Astrocyte (in vitro differentiated cells and primary cell): ENCODE measurements at regions not wholly inside any gene's neighbourhood (a gene's known extent, or its start where the extent isn't known, plus 50 kb on each side); places are given as distances from the start of the nearest gene placed in this dataset.

ENCODE experiments used
- DNase-seq: peaks from one replicate; pipeline ENCODE4 v3.0.0-alpha.2; 2010; ENCODE audit warnings: low read depth
- FAIRE-seq: peaks from 2 replicates; lab custom pipeline; 2011; peaks lifted over from hg19 to GRCh38; lab: Jason Lieb, UNC
- H2AFZ ChIP-seq: 2 replicates; pipeline ENCODE4 v1.6.0; 2012; ENCODE audit warnings: low read depth, low read length, inconsistent platforms
- H3K27ac ChIP-seq: 2 replicates; pipeline ENCODE4 v1.5.1; 2011; ENCODE audit warnings: low read depth, low read length, inconsistent platforms
- H3K27me3 ChIP-seq: 2 replicates; pipeline ENCODE4 v1.6.0; 2011; ENCODE audit warnings: low read length, inconsistent platforms; ENCODE audit not compliant: insufficient read depth
- H3K36me3 ChIP-seq: 2 replicates; pipeline ENCODE4 v1.5.1; 2011; ENCODE audit warnings: low read length, inconsistent platforms; ENCODE audit not compliant: insufficient read depth
- H3K4me1 ChIP-seq: 2 replicates; pipeline ENCODE4 v1.5.1; 2011; ENCODE audit warnings: low read length, inconsistent platforms; ENCODE audit not compliant: insufficient read depth
- H3K4me2 ChIP-seq: 2 replicates; pipeline ENCODE4 v1.6.0; 2012; ENCODE audit warnings: low read length, inconsistent platforms
- H3K4me3 ChIP-seq: 2 replicates; pipeline ENCODE4 v1.5.1; 2011; ENCODE audit warnings: low read depth, mild to moderate bottlenecking, low read length, inconsistent platforms; ENCODE audit not compliant: insufficient read depth
- H3K79me2 ChIP-seq: 2 replicates; pipeline ENCODE4 v1.6.0; 2012; ENCODE audit warnings: mild to moderate bottlenecking, low read length, inconsistent platforms; ENCODE audit not compliant: insufficient read depth
- H3K9ac ChIP-seq: 2 replicates; pipeline ENCODE4 v1.6.0; 2012; ENCODE audit warnings: mild to moderate bottlenecking, low read length, inconsistent platforms
- H3K9me3 ChIP-seq: 2 replicates; pipeline ENCODE4 v1.5.1; 2012; ENCODE audit warnings: low read depth, mild to moderate bottlenecking, low read length, inconsistent platforms; ENCODE audit not compliant: insufficient read depth
- H4K20me1 ChIP-seq: 2 replicates; pipeline ENCODE4 v1.6.0; 2012; ENCODE audit warnings: low read length, inconsistent platforms; ENCODE audit not compliant: insufficient read depth
- H3K27ac Mint-ChIP-seq: one replicate; pipeline ENCODE4 v1.8.0; 2021; ENCODE audit warnings: mild to moderate bottlenecking, mixed read lengths; ENCODE audit not compliant: unreplicated experiment
- H3K27me3 Mint-ChIP-seq: one replicate; pipeline ENCODE4 v1.8.0; 2021; ENCODE audit warnings: low read depth, mixed read lengths; ENCODE audit not compliant: unreplicated experiment
- H3K36me3 Mint-ChIP-seq: one replicate; pipeline ENCODE4 v1.8.0; 2021; ENCODE audit warnings: low read depth, mixed read lengths; ENCODE audit not compliant: unreplicated experiment
- H3K4me1 Mint-ChIP-seq: one replicate; pipeline ENCODE4 v1.8.0; 2021; ENCODE audit warnings: low read depth, mixed read lengths; ENCODE audit not compliant: unreplicated experiment
- H3K4me3 Mint-ChIP-seq: one replicate; pipeline ENCODE4 v1.8.0; 2021; ENCODE audit warnings: mild to moderate bottlenecking, moderate library complexity, mixed read lengths; ENCODE audit not compliant: unreplicated experiment
- H3K9me3 Mint-ChIP-seq: one replicate; pipeline ENCODE4 v1.8.0; 2021; ENCODE audit warnings: mild to moderate bottlenecking, mixed read lengths; ENCODE audit not compliant: unreplicated experiment
- EZH2 ChIP-seq: IDR thresholded peaks from 2 replicates; pipeline ENCODE4 v1.6.1; 2012; ENCODE audit warnings: mild to moderate bottlenecking, low read length, inconsistent platforms; ENCODE audit not compliant: insufficient read depth
- TF ChIP-seq, protein P1 (sequence below): IDR thresholded peaks from 2 replicates; pipeline ENCODE4 v1.5.1; 2011; ENCODE audit warnings: low read depth, mild to moderate bottlenecking, inconsistent platforms, low read length, moderate library complexity; ENCODE audit not compliant: insufficient read depth

- H3K9ac ChIP-seq, result no peak overlapping the region
- no peaks in the 10 kb centered on the region for H3K79me2 ChIP-seq
- H3K9me3 ChIP-seq, result no peaks in the 10 kb centered on the region
- H3K27me3 ChIP-seq, result no peaks in the 10 kb centered on the region
- Mint-ChIP-seq H3K36me3 (no peaks in the 10 kb centered on the region), H3K4me1 (no peaks in the 10 kb centered on the region), H3K4me3 (no peak overlapping the region), H3K27ac (no peak overlapping the region), H3K9me3 (no peaks in the 10 kb centered on the region), H3K27me3 (no peaks in the 10 kb centered on the region)
- no peak overlapping the region for H2AFZ ChIP-seq
- no peak overlapping the region for H3K4me2 ChIP-seq
- no peak for TF ChIP-seq EZH2
- TF ChIP-seq, protein P1, sequence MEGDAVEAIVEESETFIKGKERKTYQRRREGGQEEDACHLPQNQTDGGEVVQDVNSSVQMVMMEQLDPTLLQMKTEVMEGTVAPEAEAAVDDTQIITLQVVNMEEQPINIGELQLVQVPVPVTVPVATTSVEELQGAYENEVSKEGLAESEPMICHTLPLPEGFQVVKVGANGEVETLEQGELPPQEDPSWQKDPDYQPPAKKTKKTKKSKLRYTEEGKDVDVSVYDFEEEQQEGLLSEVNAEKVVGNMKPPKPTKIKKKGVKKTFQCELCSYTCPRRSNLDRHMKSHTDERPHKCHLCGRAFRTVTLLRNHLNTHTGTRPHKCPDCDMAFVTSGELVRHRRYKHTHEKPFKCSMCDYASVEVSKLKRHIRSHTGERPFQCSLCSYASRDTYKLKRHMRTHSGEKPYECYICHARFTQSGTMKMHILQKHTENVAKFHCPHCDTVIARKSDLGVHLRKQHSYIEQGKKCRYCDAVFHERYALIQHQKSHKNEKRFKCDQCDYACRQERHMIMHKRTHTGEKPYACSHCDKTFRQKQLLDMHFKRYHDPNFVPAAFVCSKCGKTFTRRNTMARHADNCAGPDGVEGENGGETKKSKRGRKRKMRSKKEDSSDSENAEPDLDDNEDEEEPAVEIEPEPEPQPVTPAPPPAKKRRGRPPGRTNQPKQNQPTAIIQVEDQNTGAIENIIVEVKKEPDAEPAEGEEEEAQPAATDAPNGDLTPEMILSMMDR, result no peak
- no peaks in the 10 kb centered on the region for H4K20me1 ChIP-seq
- H3K4me3 ChIP-seq, result no peak overlapping the region
- DNase-seq (no peak), FAIRE-seq (no peak)
- H3K36me3 ChIP-seq, result no peaks in the 10 kb centered on the region
- no peak overlapping the region for H3K27ac ChIP-seq
- H3K4me1 ChIP-seq, result no peaks in the 10 kb centered on the region
Measured at GRCh38 chr4:20091781-20092180, 159.9 kb upstream of the SLIT2 start.

- Histone ChIP-seq H3K27me3 (no peaks in the 10 kb centered on the region), H3K9ac (no peak overlapping the region), H2AFZ (no peak overlapping the region), H3K36me3 (no peaks in the 10 kb centered on the region), H3K79me2 (no peaks in the 10 kb centered on the region), H4K20me1 (no peaks in the 10 kb centered on the region), H3K4me1 (no peaks in the 10 kb centered on the region), H3K4me2 (no peak overlapping the region), H3K9me3 (no peaks in the 10 kb centered on the region), H3K4me3 (no peak overlapping the region), H3K27ac (no peak overlapping the region)
- Mint-ChIP-seq H3K4me1 (no peaks in the 10 kb centered on the region), H3K27me3 (no peaks in the 10 kb centered on the region), H3K27ac (no peak overlapping the region), H3K9me3 (no peaks in the 10 kb centered on the region), H3K36me3 (no peaks in the 10 kb centered on the region), H3K4me3 (no peak overlapping the region)
- DNase-seq (no peak), FAIRE-seq (no peak)
- TF ChIP-seq, protein P1, result no peak
- TF ChIP-seq EZH2, result no peak
Measured at GRCh38 chr4:20087522-20087911, 164.2 kb upstream of the SLIT2 start.

- H3K36me3 Mint-ChIP-seq, result no peaks in the 10 kb centered on the region
- no peaks in the 10 kb centered on the region for H3K27me3 ChIP-seq
- no peak for TF ChIP-seq EZH2
- TF ChIP-seq, protein P1, result no peak
- no peak overlapping the region for H3K27ac ChIP-seq
- no peak overlapping the region for H3K9ac ChIP-seq
- H3K4me3 ChIP-seq, result no peak overlapping the region
- H4K20me1 ChIP-seq, result no peaks in the 10 kb centered on the region
- H3K27me3 Mint-ChIP-seq, result no peaks in the 10 kb centered on the region
- FAIRE-seq (no peak), DNase-seq (no peak)
- H2AFZ ChIP-seq, result no peak overlapping the region
- H3K4me3 Mint-ChIP-seq, result no peak overlapping the region
- no peaks in the 10 kb centered on the region for H3K9me3 Mint-ChIP-seq
- H3K79me2 ChIP-seq, result no peaks in the 10 kb centered on the region
- H3K9me3 ChIP-seq, result no peaks in the 10 kb centered on the region
- no peaks in the 10 kb centered on the region for H3K4me1 ChIP-seq
- no peak overlapping the region for H3K4me2 ChIP-seq
- no peaks in the 10 kb centered on the region for H3K36me3 ChIP-seq
- no peak overlapping the region for H3K27ac Mint-ChIP-seq
- H3K4me1 Mint-ChIP-seq, result no peaks in the 10 kb centered on the region
Measured at GRCh38 chr4:20086799-20087521, 164.7 kb upstream of the SLIT2 start.
